NAMALWA (cell line): ENCODE measurements at regions not wholly inside any gene's neighbourhood (a gene's known extent, or its start where the extent isn't known, plus 50 kb on each side); places are given as distances from the start of the nearest gene placed in this dataset.

ENCODE experiments used
- DNase-seq: peaks from one replicate; pipeline ENCODE4 v3.0.0-alpha.2; 2015; ENCODE audit warnings: low spot score

DNA sequence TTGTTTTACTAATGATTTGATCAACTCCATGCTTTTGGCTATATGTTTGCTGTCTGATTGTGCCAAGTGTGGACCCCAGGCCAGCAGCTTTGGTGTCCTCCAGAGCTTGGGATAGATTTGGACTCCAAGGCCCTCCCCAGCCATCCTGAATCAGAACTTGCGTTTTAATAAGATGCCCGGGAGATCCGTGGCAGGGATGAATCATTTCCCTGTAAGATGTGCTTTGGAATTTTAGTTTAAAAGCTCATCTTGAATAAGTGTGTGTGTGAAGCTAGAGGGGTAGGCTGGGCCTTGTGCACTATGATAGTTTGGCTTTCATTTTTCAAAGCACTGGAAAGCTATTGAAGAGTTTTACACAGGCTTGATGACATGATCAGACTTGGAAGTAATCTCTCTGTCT is 66.2 kb upstream of the SDK1 start:
- no peak for DNase-seq

DNA sequence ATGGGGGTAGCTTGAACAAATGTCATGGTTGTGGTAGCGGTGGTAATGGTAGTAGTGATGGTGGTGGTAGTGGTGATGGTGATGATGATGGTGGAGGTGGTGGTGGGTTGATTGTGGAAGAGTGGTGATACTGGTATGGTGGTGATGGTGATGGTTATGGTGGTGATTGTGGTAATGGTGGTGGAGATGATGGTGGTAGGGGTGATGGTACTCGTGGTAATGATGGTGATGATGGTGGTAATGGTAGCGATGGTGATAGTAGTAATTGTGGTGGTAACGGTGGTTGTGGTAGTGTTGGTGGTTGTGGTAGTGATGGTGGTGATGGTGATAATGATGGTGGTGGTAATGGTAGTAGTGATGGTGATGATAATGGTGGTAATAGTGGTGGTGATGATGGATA is 65.7 kb upstream of the SDK1 start:
- no peak for DNase-seq

DNA sequence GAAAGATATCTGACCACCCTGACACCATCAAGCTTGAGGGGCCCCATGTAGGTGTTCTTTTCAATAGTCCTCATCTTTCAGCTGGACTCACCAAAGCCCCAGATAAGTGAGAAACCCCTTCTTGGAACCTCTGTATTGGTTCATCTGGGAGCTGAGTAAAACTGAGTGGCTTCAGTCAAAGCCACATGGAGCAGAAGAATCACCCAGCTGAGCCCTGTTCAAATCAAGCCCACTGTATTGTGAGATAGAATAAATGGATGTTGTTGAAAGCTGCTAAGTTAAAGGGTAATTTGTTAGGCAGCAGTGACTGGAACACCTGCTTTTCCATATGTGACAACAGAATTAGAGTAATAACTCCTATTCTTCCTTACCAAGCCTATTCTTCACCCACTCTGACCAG is 64.8 kb upstream of the SDK1 start:
- DNase-seq = no peak

DNA sequence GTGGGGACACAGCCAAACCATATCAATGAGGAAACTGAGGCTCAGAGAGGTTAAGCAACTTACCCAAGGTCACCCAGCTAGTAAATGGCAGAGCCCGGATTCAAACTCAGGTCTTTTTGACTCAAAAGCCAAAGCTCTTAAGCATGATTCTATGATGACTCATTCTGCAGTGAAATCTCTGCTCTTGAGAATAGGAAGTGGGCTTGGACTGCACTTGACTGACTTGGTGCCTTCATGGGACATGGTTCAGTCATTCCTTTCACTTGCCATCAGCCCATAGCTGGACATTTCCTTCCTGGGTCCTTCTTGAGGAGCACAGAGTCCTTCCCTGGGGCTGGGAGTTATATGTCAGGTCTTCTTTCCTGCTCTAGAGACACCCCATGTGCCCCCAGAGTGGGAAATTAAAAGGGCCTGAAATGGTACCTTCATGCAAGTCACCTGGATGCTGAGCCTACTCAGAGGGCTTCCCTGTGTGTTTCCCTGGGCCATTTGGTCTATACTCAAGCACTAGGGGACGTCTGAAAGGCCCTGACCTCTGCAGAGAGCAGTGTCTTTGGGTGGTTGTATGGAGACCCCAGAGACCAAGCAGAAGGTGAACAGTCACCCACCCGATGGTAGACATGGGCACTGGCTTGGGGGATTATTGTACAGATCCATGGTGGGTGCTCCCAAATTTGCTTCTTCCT is 62.4 kb upstream of the SDK1 start:
- DNase-seq = no peak

- no peak for DNase-seq
These were observed 61.8 kb upstream of the SDK1 start for GRCh38 chr7:3239291-3239691.

DNA sequence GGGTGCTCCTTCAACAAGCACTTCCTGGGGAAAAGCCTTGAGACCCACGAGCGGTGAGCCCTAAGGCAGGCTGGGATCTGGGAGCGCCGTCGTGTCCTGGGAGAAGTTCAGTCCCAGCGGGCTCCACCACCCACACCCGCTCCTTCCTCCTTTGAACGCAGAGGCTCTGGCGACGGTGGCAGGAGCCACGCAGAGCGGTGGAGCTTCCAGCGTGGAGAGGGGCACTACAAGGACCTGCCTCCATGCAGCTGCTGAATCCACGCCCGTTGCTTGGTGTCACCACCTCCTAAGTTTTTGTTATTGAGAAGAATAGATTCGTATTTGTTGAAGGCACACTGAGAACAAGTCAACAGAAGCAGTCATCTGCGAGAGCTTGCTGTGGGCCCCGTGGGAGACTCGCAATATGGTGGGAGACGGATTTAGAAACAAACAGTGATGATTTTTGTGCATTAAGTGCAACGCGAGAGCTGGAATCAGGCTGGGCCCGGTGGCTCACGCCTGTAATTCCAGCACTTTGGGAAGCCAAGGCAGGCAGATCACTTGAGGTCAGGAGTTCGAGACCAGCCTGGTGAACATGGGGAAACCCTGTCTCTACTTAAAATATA is 60.1 kb upstream of the SDK1 start:
- DNase-seq = no peak

DNA sequence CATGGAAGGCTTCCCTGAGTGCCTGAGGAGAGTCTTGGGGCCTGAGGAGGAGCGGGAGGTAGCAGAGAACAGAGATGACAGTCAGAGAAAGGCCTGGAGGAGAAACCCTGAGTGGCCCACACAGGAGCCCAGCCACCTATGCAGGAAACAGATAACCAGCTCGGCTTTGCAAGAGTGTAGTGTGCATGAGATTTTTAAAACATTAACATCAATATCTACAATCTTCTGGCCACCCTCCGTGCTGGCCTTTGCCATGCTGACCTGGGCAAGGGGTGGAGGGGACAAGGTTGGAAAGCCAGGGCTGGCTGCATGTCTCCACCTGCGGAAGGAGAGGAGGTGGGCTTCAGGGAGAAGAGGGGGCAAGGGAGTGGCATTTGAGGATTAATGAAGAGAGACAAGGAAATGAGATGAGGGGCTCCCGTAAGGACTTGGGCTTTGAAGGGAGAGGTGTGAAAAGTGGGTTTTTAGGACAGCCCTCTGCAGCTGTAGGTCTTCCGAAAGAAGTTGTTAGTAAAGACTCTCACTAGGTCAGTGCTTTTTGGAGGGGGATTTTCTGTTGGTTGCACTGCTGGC is 59.3 kb upstream of the SDK1 start:
- no peak for DNase-seq

DNA sequence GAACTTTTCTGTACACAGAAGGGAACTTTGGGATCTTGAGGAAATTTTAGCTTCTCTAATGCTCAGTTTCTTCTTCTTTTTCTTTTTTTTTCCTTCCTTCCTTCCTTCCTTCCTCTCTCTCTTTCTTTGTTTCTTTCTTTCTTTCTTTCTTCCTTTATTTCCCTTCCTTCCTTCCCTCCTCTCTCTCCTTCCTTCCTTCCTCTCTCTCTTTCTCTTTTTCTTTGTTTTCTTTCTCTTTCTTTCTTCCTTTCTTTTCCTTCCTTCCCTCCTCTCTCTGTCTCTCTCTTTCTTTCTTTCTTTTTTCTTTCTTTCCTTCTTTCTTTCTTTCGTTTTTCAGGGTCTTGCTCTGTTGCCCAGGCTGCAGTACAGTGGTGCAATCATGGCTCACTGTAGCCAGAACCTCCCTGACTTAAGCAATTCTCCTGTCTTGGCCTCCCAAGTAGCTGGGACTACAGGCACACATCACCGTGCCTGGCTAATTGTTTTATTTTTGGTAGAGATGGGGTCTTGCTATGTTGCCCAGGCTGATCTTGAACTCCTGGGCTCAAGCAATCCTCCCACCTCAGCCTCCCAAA is 58.6 kb upstream of the SDK1 start:
- no peak for DNase-seq

DNA sequence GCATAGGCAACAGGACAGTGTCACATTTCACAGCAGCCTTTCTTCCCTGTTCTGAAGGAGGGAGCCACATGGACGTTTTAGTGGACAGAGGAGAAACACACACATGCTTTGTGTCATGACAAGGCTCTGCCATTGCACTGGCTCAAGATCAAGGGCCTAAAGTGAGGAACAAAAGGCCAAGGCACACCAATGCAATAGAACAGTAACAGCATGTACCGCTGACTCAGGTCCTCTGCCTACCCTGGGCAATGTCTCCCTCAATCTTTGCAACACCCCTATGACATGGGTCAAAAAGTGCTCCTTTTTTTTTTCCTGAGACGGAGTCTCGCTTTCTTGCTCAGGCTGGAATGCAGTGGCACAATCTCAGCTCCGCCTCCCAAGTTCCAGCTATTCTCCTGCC is 57.8 kb upstream of the SDK1 start:
- no peak for DNase-seq

DNA sequence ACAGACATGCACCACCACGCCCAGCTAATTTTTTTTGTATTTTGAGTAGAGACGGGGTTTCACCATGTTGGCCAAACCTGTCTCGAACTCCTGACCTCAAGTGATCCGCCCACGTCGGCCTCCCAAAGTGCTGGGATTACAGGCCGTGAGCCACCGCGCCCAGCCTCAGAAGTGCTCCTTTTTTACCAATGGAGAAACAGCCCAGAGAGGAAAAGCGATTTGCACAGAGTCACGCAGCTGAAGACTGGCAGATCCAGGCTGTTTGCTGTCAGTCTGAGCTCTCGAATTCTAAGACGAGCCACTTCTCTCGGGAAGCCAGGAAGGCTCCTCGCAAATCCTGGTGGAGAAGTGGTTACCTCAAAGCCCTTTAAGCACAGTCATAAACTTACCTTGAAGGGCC is 57.4 kb upstream of the SDK1 start:
- no peak for DNase-seq

DNA sequence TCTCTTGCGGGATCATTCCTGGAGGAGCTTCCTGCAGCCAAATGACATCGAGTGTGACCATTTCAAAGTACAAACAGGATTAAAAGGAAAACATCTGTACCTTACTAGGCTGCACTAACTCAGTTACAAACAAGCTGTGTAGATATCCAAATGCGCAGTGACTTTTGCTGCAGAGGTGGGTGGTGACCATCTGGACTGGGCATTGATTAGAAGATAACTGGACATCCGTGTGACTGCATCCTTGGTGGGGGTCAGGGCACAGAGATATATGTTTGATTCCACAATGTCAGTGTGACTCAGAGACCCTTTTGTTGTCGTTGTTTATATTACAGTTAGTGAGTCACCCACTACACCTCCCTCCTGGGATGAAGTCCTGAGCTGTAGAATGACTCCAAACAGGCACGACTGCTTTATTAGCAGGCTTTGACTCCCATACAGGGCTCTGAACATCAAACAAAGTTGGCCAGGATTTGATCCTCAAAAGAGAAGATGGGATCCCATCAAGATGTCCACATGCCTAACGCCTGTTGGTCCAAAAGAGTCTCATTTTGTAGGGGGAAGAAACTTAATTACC is 56.7 kb upstream of the SDK1 start:
- DNase-seq = no peak

DNA sequence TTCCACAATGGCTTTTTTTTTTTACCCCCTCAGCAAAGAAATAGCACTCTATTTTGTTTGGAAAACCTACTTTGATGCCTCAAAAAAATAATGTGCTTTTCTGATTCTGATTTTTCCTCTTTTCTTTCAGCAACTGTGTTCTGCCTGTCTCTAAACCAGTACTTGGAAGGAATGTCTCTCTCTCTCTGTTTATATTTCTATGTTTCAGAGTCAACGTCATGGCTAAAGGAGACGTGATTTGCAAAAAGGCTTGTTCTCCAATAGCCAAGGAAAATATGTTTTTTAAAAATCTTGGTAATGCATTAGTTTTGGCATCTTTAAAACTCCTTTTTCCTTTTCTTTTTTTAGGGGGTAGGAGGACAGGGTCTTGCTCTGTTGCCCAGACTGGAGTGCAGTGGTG is 56.0 kb upstream of the SDK1 start:
- no peak for DNase-seq

DNA sequence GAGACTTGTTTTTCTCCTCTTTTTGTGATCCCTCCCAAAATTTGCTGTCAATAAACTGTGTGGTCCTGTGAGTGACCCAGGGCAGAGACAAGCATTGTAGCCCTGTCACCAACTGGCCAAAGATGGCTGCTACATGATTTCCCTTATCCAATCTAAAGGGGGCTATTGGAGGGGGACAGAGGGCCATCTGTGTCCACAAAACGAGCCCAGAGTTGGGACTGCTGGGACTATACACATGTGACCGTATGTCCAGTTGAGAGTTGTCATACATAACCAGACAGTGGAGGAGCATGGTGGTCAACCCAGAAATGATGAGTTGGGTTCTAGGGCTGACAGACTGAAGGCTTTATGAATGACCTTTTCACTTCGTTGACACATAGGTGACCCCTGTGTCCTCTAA is 55.3 kb upstream of the SDK1 start:
- no peak for DNase-seq

DNA sequence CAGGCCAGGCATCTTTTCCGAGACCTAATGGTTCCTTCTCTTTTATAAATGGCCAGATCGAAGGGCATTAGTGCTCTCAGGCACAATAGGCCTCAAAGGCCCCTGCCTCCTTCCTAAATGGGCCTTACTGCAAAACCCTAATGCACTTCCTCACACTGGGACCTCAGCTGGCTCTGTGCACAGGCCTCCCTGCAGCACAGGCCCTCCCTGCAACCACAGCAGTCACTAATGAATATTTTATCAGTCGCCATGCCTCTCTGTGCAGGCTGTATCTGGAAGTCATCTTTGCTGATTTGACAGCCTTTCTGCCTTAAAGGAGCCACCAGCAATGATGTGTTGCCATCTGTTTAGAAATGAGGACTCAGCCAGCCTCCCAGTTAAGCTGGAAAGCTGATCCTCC is 54.9 kb upstream of the SDK1 start:
- DNase-seq = no peak

GRCh38 chr7:3246651-3247050 is 54.4 kb upstream of the SDK1 start:
- DNase-seq = no peak

DNA sequence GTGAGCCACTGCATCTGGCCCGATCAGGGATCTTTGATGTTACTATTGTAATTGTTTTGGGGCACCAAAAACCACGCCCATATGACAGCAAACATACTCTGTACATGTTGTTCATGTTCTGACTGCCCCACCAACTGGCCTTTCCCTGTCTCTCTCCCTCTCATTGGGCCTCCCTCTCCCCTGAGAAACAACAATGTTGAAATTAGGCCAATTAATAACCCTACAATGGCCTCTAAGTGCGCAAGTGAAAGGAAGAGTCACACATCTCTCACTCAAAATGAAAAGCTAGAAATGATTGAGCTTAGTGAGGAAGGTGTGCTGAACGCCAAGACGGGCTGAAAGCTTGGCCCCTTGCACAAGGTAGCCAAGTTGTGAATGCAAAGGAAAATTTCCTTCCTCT is 50.3 kb upstream of the SDK1 start:
- no peak for DNase-seq
